Breast epithelium (tissue), 4 donors: ENCODE measurements at regions not wholly inside any gene's neighbourhood (a gene's known extent, or its start where the extent isn't known, plus 50 kb on each side); places are given as distances from the start of the nearest gene placed in this dataset.

Source experiments
- DNase-seq, 2 donors: peaks; one replicate each; pipeline ENCODE4 v3.0.0-alpha.2; 2019; ENCODE audit warnings: low spot score in 2 of 2
- H3K27ac ChIP-seq, 2 donors: fragments of 200-600 bp; sonication (generic) in 1 of 2; one replicate each; pipeline ENCODE4 v1.5.1; 2016 to 2019; ENCODE audit warnings: mild to moderate bottlenecking in 1 of 2
- H3K27me3 ChIP-seq, 2 donors: fragments of 200-600 bp; sonication (generic) in 1 of 2; one replicate each; pipeline versions ENCODE4 v1.5.1 to v1.6.0; 2017 to 2019; ENCODE audit warnings: control low read depth in 1 of 2, mild to moderate bottlenecking in 1 of 2
- H3K36me3 ChIP-seq: fragments of 200-600 bp; one replicate; pipeline ENCODE4 v1.5.1; 2019
- H3K4me1 ChIP-seq, 2 donors: fragments of 200-600 bp; sonication (generic); one replicate each; pipeline ENCODE4 v1.5.1; 2016 to 2019; ENCODE audit warnings: control low read depth in 1 of 2
- H3K4me3 ChIP-seq, 3 donors: fragments of 200-600 bp; sonication (generic); 1 replicate in 2 of 3; 2 replicates in 1 of 3; pipeline ENCODE4 v1.5.1; 2016 to 2019; ENCODE audit warnings: mild to moderate bottlenecking in 3 of 3, moderate library complexity in 2 of 3
- H3K9me3 ChIP-seq, 2 donors: fragments of 200-600 bp; sonication (generic) in 1 of 2; one replicate each; pipeline ENCODE4 v1.5.1; 2016 to 2019; ENCODE audit warnings: control low read depth in 1 of 2
- CTCF ChIP-seq, 3 donors: fragments of 450-650 bp; IDR thresholded peaks; one replicate each; pipeline ENCODE4 v1.5.1; 2016 to 2017; ENCODE audit warnings: antibody characterized with exemption in 3 of 3, mild to moderate bottlenecking in 3 of 3, moderate library complexity in 3 of 3
- POLR2A ChIP-seq: fragments of 450-650 bp; IDR thresholded peaks from one replicate; pipeline ENCODE4 v1.6.1; 2016; ENCODE audit warnings: antibody characterized with exemption, mild to moderate bottlenecking, moderate library complexity
- POLR2AphosphoS5 ChIP-seq, 3 donors: sonication (generic); formaldehyde crosslinking; IDR thresholded peaks; one replicate each; pipeline ENCODE4 v1.6.1; 2017; ENCODE audit warnings: antibody characterized with exemption in 3 of 3
- intact Hi-C: fragments of 100-400 bp; cut with DNase I; formaldehyde crosslinking; loops from one replicate; pipeline ENCODE4 v1.15.1; 2023; ENCODE audit warnings: low total_unique reads

GRCh38 chr11:37040921-37041320, 442.9 kb upstream of the RAG2 start:
- intact Hi-C loops, result no loop called here
- TF ChIP-seq CTCF (IDR thresholded peaks at IDR 0.05) (no peak), POLR2A (no peak), POLR2AphosphoS5 (IDR thresholded peaks at IDR 0.05) (no peak)
- H3K4me1 ChIP-seq, result no peaks in the 10 kb centered on the region

GRCh38 chr11:37038911-37039310, 440.9 kb upstream of the RAG2 start:
- no peak overlapping the region for H3K4me3 ChIP-seq
- no peaks in the 10 kb centered on the region for H3K27me3 ChIP-seq
- intact Hi-C loops, result no loop called here
- TF ChIP-seq CTCF (IDR thresholded peaks at IDR 0.05) (no peak), POLR2A (no peak), POLR2AphosphoS5 (IDR thresholded peaks at IDR 0.05) (no peak)
- H3K27ac ChIP-seq, result no peak overlapping the region
- DNase-seq, result no peak
- H3K4me1 ChIP-seq, result no peaks in the 10 kb centered on the region
- no peaks in the 10 kb centered on the region for H3K36me3 ChIP-seq
- H3K9me3 ChIP-seq, result no peaks in the 10 kb centered on the region

More at GRCh38 chr11:37040921-37041320, 442.9 kb upstream of the RAG2 start:
- Histone ChIP-seq H3K9me3 (no peaks in the 10 kb centered on the region), H3K4me3 (no peak overlapping the region), H3K36me3 (no peaks in the 10 kb centered on the region), H3K27ac (no peak overlapping the region), H3K27me3 (no peaks in the 10 kb centered on the region)
- no peak for DNase-seq

- intact Hi-C loops, result no loop called here
- no peaks in the 10 kb centered on the region for H3K36me3 ChIP-seq
- H3K4me1 ChIP-seq, result no peaks in the 10 kb centered on the region
- H3K27me3 ChIP-seq, result no peaks in the 10 kb centered on the region
- no peak overlapping the region for H3K27ac ChIP-seq
- DNase-seq, result no peak
- no peaks in the 10 kb centered on the region for H3K9me3 ChIP-seq
- TF ChIP-seq POLR2AphosphoS5 (IDR thresholded peaks at IDR 0.05), result no peak
- no peak for TF ChIP-seq CTCF (IDR thresholded peaks at IDR 0.05)
- no peak for TF ChIP-seq POLR2A
- H3K4me3 ChIP-seq, result no peak overlapping the region
These were observed 428.7 kb upstream of the RAG2 start for GRCh38 chr11:37026741-37027140.

GRCh38 chr11:37026326-37026725, 428.3 kb upstream of the RAG2 start:
- intact Hi-C loops, result no loop called here
- H3K4me3 ChIP-seq, result no peak overlapping the region
- H3K4me1 ChIP-seq, result no peaks in the 10 kb centered on the region
- H3K27me3 ChIP-seq, result no peaks in the 10 kb centered on the region
- H3K27ac ChIP-seq, result no peak overlapping the region
- TF ChIP-seq POLR2AphosphoS5 (IDR thresholded peaks at IDR 0.05) (no peak), CTCF (IDR thresholded peaks at IDR 0.05) (no peak), POLR2A (no peak)
- DNase-seq, result no peak
- no peaks in the 10 kb centered on the region for H3K36me3 ChIP-seq
- H3K9me3 ChIP-seq, result no peaks in the 10 kb centered on the region

- H3K4me1 ChIP-seq, result no peaks in the 10 kb centered on the region
- intact Hi-C loops, result no loop called here
- H3K36me3 ChIP-seq, result no peaks in the 10 kb centered on the region
- H3K27ac ChIP-seq, result no peak overlapping the region
- no peaks in the 10 kb centered on the region for H3K9me3 ChIP-seq
- H3K27me3 ChIP-seq, result no peaks in the 10 kb centered on the region
- no peak for DNase-seq
- no peak overlapping the region for H3K4me3 ChIP-seq
- TF ChIP-seq CTCF (IDR thresholded peaks at IDR 0.05) (no peak), POLR2A (no peak), POLR2AphosphoS5 (IDR thresholded peaks at IDR 0.05) (no peak)
These were observed 408.5 kb upstream of the RAG2 start for GRCh38 chr11:37006563-37006962.
